NOMO-1 treated with dmso at 0.1 percent for 144 hours (cell line): ENCODE measurements at regions not wholly inside any gene's neighbourhood (a gene's known extent, or its start where the extent isn't known, plus 50 kb on each side); places are given as distances from the start of the nearest gene placed in this dataset.

ENCODE experiments used
- DNase-seq: peaks from one replicate; lab custom pipeline; 2025; ENCODE audit not compliant: unreplicated experiment; lab: John Stamatoyannopoulos, UW

GRCh38 chr2:54360055-54360792, 95.9 kb upstream of the SPTBN1 start:
- DNase-seq = no peak

GRCh38 chr2:54364409-54364808, 91.7 kb upstream of the SPTBN1 start:
- no peak for DNase-seq

DNA sequence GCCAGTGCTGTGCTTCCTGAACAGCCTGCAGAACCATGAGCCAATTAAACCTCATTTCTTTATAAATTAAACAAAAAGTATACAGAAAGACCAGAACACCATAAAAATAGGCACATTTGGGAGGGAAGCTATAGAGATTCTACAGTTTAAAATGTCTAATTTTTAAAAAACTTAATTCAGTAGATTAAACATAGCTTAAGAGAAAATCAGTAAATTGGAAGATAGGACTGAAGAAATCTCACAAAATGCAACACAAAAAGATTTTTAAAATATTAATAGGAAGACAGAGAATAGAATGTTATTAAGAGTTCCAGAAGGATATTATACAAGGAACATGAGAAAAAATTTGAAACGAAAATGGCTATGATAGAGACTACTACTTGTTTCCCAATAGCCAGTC, 90.5 kb upstream of the SPTBN1 start:
- no peak for DNase-seq

DNA sequence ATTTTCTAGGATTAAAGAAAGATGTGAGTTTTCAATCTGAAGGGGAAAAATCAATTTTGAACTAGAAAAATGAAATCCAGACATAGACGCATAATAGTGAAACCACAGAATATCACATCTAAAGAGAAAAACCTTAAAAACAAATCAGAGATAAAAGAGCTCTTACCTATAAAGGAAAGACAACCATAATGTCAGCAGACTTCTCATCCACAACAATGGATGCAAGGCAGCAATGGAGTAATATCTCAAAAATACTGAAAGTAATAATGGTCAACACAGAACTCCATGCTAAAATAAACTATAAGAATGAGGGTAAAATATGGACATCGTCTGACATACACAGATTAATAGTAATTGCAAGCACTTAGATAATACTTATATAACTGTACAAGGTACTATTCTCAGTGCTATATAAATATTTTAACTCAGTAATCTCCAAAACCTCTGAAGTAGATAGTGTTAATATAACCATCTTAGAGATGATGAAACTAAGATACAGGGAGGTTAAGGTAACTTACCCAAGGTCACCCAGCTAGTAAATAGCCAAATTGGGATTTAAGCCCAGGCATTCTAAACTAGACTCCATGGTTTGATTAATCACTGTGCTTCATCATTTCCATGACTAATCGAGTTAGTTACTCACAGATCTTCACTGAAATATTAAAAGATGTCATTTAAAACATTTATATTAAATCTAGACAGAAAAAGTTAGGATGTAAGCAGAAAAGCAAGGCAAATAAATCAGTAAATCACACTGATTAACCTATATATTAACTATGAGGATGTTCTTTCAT, 89.4 kb upstream of the SPTBN1 start:
- no peak for DNase-seq

DNA sequence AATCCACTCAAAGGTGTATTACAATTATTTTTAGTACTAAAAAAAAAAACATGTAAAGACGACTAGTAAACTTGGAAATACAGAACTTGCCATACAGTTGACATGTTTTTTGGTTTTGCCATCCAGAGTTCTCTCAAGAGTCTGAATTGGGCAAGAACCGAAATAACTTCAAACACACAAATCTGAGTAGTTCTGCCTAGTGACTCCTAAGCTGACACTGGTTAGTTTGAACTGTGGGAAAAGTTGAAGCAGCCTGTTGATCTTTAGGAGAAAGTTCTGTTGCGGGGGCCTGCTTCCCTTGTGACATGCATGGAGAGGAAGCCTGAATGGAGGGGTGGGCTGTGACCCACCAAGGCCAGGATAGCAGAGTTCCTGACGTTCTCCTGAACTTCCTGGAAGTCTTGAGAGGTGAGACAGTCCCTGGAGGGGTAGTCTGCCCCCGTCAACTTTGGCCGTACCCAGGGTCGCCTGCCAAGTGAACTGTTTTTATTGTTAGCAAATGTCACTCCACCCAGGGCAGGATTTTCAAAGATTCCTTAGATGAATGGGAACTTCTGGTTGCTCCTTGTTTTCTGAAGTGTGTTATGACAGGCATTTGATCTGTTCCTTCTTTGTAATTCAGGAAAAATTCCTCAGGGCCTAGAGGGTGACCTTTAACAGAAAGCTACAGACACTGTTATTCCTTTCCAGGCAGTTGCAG, 85.6 kb upstream of the SPTBN1 start:
- DNase-seq = no peak

GRCh38 chr2:54371460-54372065, 84.6 kb upstream of the SPTBN1 start:
- DNase-seq = no peak

DNA sequence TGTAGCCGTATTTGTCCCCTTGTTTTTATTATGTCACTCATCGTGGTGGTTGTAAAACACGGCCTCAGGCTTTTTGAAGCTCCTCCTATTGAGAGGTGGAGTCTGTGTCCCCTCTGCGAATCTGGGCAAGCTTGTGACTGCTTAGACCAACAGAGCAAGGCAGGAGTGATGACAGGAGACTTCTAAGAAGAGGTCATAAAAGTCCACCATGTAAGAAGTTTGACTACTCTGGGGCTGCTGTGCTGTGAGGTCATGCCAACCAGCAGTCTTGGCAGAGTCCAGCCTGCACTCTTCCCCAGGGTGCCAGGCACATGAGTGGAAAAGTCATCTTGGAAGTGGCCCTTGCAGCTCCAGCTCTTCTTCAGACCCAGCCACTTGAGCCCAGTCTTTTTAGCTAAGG, 83.8 kb upstream of the SPTBN1 start:
- DNase-seq = no peak

GRCh38 chr2:54373855-54374254, 82.3 kb upstream of the SPTBN1 start:
- no peak for DNase-seq

DNA sequence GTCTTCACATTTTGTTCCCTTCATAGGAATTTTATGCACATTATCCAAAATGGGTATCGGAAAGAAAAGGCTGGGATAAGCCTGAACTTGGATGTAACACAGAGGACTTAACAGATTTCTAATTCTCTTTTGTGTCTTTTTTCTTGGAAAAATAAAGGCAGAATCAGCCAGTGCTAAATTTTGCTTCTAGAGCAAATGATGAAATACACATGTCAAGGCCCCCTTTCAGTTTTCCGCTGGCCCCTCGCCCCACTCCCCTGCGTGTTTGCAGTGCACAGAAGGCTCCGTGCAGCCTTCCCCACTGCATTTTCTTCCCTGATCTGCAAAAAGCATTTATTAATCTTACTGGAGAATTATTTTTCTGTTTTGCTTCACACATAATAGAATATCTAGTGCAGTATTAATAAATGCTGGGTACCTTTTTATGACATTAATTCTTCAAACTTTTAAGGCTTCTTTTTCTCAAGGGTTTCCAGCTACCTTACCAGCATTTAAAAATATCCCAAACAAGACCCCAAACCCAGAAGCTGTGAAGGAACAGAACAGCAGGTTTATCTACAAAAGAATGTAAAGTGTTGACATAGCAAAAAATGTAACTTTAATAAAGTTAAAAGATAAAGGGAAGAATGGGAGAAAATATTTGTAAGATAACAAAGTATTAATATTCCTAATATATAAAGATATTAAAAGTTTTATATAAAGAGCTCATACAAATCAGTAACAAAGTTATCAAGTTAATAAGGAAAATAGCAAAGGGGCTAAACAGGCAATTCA, 81.3 kb upstream of the SPTBN1 start:
- no peak for DNase-seq

DNA sequence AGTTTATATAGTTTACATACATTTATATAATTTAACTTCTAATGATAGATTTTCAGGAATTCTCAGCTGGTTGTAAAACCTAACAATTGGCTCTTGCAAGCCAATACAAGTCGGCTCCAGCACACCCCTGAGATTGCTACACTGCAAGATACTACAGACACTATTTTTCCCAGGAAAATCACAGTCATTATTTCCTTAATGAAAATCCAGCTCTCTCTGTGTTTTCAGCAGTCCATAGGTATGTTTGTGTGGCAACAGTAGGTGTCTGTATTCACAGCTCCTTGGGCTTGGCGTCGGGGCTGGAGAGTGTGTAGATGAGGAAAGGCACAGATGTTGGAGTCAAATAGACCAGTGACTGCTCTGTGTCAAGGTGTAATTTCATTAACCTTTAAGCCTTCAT, 78.7 kb upstream of the SPTBN1 start:
- DNase-seq = no peak

DNA sequence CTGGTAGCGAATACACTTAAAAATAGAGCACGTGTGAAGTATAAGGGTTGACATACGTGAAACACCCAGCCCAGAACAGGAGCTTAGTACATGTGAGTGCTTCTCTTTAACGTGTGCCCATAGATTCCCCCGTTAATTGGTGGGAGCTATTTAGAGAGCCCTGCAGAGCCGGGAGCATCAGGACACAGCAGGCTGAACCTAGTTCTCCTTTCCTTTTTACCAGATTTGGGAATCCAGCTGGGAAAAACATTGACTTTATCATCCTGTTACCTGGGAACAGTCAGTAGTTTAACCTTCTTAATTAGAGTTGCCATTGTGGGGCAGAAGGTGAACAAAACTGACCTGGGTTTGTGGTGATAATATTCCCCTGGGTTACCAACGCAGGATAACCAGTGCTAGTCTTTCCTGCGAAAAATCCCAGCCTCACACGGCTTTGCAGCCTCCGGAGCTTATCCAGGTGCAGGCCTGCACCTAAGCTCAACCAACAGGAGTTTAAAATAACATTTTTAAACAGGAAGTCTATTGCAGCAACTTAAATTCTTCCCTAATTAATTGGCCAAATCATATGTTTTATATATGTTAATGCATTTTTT, 78.1 kb upstream of the SPTBN1 start:
- no peak for DNase-seq

DNA sequence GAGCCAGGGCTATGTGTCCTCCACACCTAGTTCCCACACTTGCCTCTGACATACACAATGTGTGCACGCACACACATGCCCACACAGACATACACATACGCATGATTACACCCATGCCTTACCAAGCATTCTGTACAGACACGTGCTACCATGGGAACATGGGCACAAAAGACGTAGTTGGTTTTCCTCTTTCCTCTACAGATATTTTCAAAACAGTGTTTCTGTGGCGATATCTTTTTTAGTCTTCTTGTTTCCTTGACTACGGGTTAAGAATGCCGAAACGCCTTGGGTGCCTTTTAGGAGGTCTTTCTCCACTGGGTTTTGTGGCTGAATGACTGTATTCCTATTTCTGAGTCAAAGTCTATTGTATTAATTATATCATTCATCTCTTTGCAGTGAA, 75.5 kb upstream of the SPTBN1 start:
- no peak for DNase-seq

DNA sequence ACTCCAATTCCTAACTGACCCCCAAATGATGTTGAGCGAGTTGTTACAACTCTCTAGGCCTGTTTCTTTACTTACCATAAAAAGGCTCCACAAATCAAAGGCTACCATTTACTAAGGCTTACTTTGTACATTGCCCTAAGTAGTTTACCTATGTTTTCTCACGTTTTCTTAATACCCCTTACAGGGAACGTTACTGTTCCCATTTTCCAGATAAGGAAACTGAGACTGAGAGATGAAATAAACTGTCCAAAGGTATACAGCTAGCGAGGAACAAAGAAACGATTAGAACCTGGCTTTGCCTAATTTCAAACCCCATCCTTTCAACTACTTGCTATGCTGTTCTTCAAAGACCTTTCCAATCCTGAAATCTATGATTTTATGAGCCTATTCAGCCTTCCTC, 74.8 kb upstream of the SPTBN1 start:
- DNase-seq = no peak

DNA sequence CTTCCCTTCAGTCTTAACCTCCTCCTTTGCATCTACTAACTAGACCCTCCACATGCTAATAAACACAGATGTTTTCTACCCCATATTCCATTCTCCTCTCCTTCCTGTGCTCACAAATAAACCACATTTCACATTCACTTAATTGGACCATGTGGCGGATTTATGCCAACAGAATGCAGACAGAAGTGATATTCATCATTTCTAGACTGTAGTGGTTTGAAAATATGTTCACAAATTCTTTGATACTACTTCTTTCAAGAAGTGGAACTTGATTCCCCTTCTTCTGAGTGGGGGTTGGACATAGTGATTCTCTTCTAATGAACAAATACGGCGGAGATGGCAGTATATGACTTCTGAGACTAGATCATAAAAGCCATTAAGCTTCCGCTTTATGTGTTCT, 73.5 kb upstream of the SPTBN1 start:
- no peak for DNase-seq

DNA sequence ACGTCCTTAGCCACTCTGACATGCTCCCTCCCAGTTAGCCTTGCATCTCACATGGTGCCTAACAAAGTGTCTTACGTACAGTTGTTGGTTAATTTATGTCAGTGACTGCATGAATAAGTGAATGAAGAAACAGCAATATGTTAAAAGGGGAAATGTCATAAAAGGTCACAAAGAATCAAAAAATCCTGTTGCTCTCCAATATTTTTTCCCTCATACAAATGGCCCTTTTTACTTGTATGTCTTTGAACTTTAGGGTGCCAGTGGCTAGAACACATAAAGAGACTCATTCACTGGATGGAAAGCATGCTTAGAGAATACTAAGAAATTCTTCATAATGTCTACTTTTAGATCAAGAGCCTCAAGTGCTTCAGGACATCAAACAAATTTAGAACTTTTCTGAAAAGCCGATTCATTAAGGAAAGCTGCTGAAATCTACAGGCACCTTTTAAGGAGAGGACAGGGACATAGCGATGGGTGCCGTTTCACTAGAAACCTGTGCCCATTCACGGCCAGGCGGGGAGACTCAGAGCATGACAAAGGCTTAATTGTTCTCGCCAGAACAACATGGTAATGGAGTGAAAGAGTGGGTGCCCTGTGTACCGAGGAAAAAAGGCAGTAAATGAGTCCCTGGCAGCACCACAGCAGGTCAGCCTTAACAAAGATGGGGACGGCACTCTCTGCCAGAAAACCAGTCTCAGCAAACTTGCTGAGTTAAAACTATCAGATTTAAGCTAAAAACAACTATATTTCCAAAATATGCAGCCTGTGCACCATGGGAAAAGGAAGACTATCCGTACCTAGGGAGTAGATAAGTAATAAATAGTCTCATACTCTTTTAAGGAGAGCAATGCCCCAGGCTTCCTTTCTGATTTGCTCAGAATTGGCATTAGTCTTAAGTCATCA, 71.6 kb upstream of the SPTBN1 start:
- DNase-seq = no peak

GRCh38 chr2:54385271-54385670, 70.9 kb upstream of the SPTBN1 start:
- no peak for DNase-seq

DNA sequence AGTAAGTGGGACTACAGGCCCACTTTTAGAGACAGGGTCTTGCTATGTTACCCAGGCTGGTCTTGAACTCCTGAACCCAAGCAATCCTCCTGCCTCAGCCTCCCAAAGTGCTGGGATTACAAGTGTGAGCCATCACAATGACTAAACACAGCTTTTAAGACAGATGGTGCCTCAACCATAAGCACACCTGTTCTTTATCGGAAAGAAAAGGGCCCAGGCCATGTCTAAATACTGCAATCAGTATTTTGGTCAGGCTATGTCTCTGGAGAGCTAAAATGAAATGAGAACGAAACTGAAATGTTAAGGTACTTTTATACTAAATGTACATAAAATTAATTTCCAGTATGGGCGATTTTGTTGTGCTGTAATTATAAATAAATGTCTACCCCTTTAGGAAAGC, 69.5 kb upstream of the SPTBN1 start:
- DNase-seq = no peak

GRCh38 chr2:54387059-54387991, 68.8 kb upstream of the SPTBN1 start:
- no peak for DNase-seq
